ENCODE measurements at regions not wholly inside any gene's neighbourhood (a gene's known extent, or its start where the extent isn't known, plus 50 kb on each side); places are given as distances from the start of the nearest gene placed in this dataset.
A peak's percentile ranks its signal among the peaks of the same experiment; 100 is the strongest.

- Mint-ChIP-seq H3K36me3 (ENCODE audit: insufficient read depth) (no peaks in the 10 kb centered on the region), H3K4me1 (ENCODE audit: low read depth in 2 of 2) (peaks cover 6 to 7% of the 10 kb centered on the region in 2 donors), H3K9me3 (no peaks in the 10 kb centered on the region), H3K27ac (no peak overlapping the region), H3K27me3 (no peaks in the 10 kb centered on the region), H3K4me3 (no peak overlapping the region)
- ATAC-seq (replicated peaks) (peak; percentile 61), DNase-seq (no peak)
These were observed 89.2 kb upstream of the GLS start for GRCh38 chr2:190791347-190791975.

DNA sequence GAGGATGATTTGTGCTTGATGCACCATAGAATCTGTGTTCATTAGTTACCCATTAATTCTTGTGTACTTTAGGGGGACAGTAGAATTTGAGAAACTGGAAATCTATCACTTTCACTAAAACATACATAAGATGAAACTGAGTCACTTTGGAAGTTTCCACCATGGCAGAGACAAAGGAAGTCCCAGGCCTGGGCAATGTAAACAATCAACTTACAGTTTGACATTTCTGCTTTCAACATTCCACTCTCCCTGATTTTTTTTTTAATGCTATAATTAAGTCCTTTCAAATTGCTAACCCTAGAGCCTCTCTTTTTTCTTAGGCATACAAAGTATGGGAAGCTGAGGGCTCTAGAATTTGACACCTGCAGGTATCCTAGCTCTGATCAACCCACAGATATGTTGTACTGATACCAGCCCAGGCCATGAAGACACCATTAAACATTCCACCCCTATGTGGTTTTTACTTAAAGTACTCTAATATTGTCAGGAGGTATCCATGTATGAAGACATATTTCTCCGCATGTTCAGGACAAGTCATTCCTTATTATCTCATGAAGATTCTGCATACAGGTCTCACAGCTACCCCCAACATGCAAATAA, 88.5 kb upstream of the GLS start:
- Mint-ChIP-seq H3K36me3 (ENCODE audit: insufficient read depth) (no peaks in the 10 kb centered on the region), H3K9me3 (no peaks in the 10 kb centered on the region), H3K27ac (no peak overlapping the region), H3K4me1 (ENCODE audit: low read depth in 2 of 2) (peaks cover 6 to 7% of the 10 kb centered on the region in 2 donors), H3K27me3 (no peaks in the 10 kb centered on the region), H3K4me3 (no peak overlapping the region)
- DNase-seq, result no peak
- ATAC-seq (replicated peaks), result no peak

GRCh38 chr2:190792956-190793888, 87.4 kb upstream of the GLS start:
- no peaks in the 10 kb centered on the region for H3K27me3 Mint-ChIP-seq
- no peaks in the 10 kb centered on the region for H3K36me3 Mint-ChIP-seq (ENCODE audit: insufficient read depth)
- DNase-seq, result no peak
- H3K9me3 Mint-ChIP-seq, result no peaks in the 10 kb centered on the region
- no peak overlapping the region for H3K27ac Mint-ChIP-seq
- ATAC-seq (replicated peaks), result peak; percentile 81
- no peak overlapping the region for H3K4me3 Mint-ChIP-seq
- H3K4me1 Mint-ChIP-seq (ENCODE audit: low read depth in 2 of 2), result peaks cover 6 to 7% of the 10 kb centered on the region in 2 donors

DNA sequence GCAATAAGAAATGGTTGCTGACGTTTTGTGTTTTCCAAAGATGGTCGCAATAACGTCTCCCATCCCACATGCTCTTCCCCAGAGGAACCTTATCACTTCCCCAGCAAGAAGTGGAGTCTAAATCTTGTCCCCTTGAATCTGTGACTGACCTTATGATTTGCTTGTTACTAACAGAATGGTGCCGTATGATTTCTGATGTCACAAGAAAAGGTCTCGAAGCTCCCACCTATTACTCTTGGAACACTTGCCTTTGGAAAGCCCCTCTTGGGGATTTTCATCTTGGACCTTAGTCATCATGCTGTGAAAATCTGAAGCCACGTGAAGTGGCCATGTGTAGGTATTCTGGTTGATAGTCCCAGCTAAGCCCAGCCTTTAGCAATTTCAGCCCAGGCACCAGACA, 86.2 kb upstream of the GLS start:
- H3K27ac Mint-ChIP-seq, result no peak overlapping the region
- H3K4me3 Mint-ChIP-seq, result no peak overlapping the region
- ATAC-seq (replicated peaks) (no peak), DNase-seq (no peak)
- H3K9me3 Mint-ChIP-seq, result no peaks in the 10 kb centered on the region
- H3K27me3 Mint-ChIP-seq, result no peaks in the 10 kb centered on the region
- H3K4me1 Mint-ChIP-seq (ENCODE audit: low read depth in 2 of 2), result peaks cover 6 to 7% of the 10 kb centered on the region in 2 donors
- H3K36me3 Mint-ChIP-seq (ENCODE audit: insufficient read depth), result no peaks in the 10 kb centered on the region

DNA sequence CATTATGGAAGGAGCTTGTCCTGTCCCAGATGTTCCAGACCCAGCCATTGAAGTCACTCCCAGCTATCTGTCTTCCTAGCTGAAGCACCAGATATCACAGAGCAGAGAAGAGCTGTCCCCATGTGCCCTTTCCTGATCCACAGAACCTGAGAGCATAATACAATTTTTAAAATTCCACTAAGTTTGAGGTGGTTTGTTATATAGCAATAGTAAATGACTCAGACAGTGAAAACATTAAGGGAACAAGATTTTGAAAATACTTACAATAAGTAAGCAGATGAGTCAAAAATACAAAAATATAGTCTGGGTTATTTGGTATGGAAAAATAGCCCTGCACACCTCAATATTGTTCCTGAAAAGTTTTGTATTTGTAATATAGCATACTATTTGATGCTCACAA, 85.8 kb upstream of the GLS start:
- Mint-ChIP-seq H3K27me3 (no peaks in the 10 kb centered on the region), H3K4me3 (no peak overlapping the region), H3K4me1 (ENCODE audit: low read depth in 2 of 2) (peaks cover 6 to 7% of the 10 kb centered on the region in 2 donors), H3K9me3 (no peaks in the 10 kb centered on the region), H3K36me3 (ENCODE audit: insufficient read depth) (no peaks in the 10 kb centered on the region), H3K27ac (no peak overlapping the region)
- DNase-seq, result no peak
- ATAC-seq (replicated peaks), result no peak

DNA sequence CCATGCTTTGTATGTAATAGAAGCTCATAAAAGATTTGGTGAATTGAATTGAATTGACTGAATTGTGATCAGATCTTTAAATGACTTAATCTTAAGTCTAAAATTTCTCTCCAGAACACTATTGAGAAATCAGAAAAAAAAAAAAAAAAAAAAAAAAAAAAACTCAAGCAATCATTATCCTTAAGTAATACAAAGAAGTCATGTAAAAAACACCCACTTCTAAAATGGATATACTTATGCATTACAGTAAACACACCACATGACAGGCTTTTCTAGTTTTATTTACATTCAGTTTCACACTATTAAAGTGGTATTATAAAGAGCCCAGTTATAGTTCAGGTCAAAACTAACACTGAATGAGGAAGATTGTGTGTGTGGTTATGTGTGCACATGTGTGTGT, 84.9 kb upstream of the GLS start:
- DNase-seq (no peak), ATAC-seq (replicated peaks) (no peak)
- Mint-ChIP-seq H3K4me3 (no peak overlapping the region), H3K27me3 (no peaks in the 10 kb centered on the region), H3K36me3 (ENCODE audit: insufficient read depth) (no peaks in the 10 kb centered on the region), H3K9me3 (no peaks in the 10 kb centered on the region), H3K27ac (no peak overlapping the region), H3K4me1 (ENCODE audit: low read depth in 2 of 2) (peaks cover 6 to 7% of the 10 kb centered on the region in 2 donors)

GRCh38 chr2:190799999-190800398, 80.6 kb upstream of the GLS start:
- no peaks in the 10 kb centered on the region for H3K27me3 Mint-ChIP-seq
- no peak for ATAC-seq (replicated peaks)
- H3K27ac Mint-ChIP-seq, result no peak overlapping the region
- no peaks in the 10 kb centered on the region for H3K36me3 Mint-ChIP-seq (ENCODE audit: insufficient read depth)
- H3K4me1 Mint-ChIP-seq (ENCODE audit: low read depth in 2 of 2), result no peaks in the 10 kb centered on the region
- DNase-seq, result no peak
- H3K9me3 Mint-ChIP-seq, result no peaks in the 10 kb centered on the region
- no peak overlapping the region for H3K4me3 Mint-ChIP-seq

DNA sequence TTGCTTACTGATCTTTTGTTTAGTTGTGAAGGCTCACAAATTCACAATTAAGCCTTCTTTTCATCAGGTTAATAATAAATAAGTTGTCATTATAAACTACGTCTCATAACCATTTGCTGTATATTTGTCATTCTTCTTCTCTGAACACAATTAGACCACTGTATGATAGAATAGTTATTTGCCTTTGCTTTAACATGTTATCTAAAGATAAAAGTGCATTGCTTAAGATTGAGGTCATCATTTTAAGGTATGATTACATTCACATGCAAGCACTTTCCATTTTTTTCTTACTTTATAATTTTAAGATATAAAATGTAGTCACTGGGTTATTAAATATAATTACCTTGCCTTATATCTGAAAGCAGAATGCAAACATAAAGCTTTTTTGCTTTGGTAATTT, 80.1 kb upstream of the GLS start:
- H3K27ac Mint-ChIP-seq, result no peak overlapping the region
- H3K4me3 Mint-ChIP-seq, result no peak overlapping the region
- ATAC-seq (replicated peaks), result no peak
- H3K9me3 Mint-ChIP-seq, result no peaks in the 10 kb centered on the region
- H3K4me1 Mint-ChIP-seq (ENCODE audit: low read depth in 2 of 2), result no peaks in the 10 kb centered on the region
- H3K27me3 Mint-ChIP-seq, result no peaks in the 10 kb centered on the region
- H3K36me3 Mint-ChIP-seq (ENCODE audit: insufficient read depth), result no peaks in the 10 kb centered on the region
- no peak for DNase-seq

- DNase-seq (no peak), ATAC-seq (replicated peaks) (no peak)
- no peaks in the 10 kb centered on the region for H3K4me1 Mint-ChIP-seq (ENCODE audit: low read depth in 2 of 2)
- no peaks in the 10 kb centered on the region for H3K36me3 Mint-ChIP-seq (ENCODE audit: insufficient read depth)
- H3K27ac Mint-ChIP-seq, result no peak overlapping the region
- H3K27me3 Mint-ChIP-seq, result no peaks in the 10 kb centered on the region
- no peak overlapping the region for H3K4me3 Mint-ChIP-seq
- no peaks in the 10 kb centered on the region for H3K9me3 Mint-ChIP-seq
These were observed 78.5 kb upstream of the GLS start for GRCh38 chr2:190802129-190802528.

DNA sequence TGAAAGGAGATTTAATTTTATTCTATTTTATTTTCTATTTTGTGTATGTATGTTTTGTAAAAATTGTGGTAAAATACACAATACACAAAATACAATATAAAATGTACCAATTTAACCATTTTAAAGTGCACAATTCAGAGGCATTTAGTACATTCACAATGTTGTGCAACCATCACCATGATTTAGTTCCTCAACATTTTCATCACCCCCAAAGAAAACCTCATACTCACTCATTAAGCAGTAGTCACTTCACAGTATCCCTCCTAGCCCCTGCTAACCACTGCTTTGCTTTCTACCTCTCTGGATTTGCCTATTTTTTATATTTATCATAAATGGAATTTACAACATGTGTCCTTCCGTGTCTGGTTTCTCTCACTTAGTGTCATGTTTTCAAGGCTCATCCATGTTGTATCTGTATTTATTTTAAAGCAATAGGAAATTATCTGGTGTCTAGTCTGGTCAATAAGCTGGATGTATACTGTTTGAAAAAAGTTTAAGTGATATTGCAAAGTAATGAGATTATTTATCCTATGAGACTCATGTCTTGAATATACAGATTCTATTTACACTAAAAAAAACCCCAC, 77.9 kb upstream of the GLS start:
- Mint-ChIP-seq H3K27me3 (no peaks in the 10 kb centered on the region), H3K36me3 (ENCODE audit: insufficient read depth) (no peaks in the 10 kb centered on the region), H3K4me3 (no peak overlapping the region), H3K4me1 (ENCODE audit: low read depth in 2 of 2) (no peaks in the 10 kb centered on the region), H3K27ac (no peak overlapping the region), H3K9me3 (no peaks in the 10 kb centered on the region)
- ATAC-seq (replicated peaks), result no peak
- no peak for DNase-seq

DNA sequence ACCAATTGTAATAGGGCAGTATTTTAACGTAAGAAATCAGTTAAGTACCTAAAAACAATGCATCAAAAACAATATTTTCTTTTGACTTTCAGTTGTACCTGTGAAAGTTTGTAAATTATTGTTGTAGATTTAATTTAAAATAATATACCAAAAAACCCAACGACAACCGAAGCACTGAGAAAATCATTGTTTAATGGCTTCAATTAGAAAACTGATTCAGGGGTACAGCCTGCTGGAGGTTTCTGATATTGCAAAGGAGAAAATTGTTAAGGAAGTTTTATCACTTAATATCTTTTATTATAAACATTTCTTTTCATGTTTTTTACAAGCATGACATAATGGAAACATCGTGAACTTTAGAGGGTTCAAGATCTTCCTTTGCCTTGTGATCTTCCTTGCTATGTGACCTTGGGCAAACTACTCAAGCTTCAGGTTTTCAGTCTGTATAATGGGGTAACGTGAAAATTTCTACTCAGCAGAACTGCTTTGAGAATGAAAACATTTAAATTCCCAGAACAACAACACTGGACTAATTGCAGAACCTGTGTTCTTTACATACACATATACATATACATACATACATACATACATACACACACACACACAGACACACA, 76.3 kb upstream of the GLS start:
- DNase-seq (peak in 1 of 3 experiments; percentile 24), ATAC-seq (replicated peaks) (no peak)
- Mint-ChIP-seq H3K27me3 (no peaks in the 10 kb centered on the region), H3K27ac (no peak overlapping the region), H3K4me3 (no peak overlapping the region), H3K9me3 (no peaks in the 10 kb centered on the region), H3K4me1 (ENCODE audit: low read depth in 2 of 2) (no peaks in the 10 kb centered on the region), H3K36me3 (ENCODE audit: insufficient read depth) (no peaks in the 10 kb centered on the region)

- H3K36me3 Mint-ChIP-seq (ENCODE audit: insufficient read depth), result peaks cover 3% of the 10 kb centered on the region
- H3K27me3 Mint-ChIP-seq, result no peaks in the 10 kb centered on the region
- no peak for DNase-seq
- H3K4me1 Mint-ChIP-seq (ENCODE audit: low read depth in 2 of 2), result no peaks in the 10 kb centered on the region
- H3K27ac Mint-ChIP-seq, result no peak overlapping the region
- H3K9me3 Mint-ChIP-seq, result no peaks in the 10 kb centered on the region
- ATAC-seq (replicated peaks), result no peak
- H3K4me3 Mint-ChIP-seq, result no peak overlapping the region
These were observed 75.5 kb upstream of the GLS start for GRCh38 chr2:190805126-190805525.

GRCh38 chr2:190805843-190806242, 74.8 kb upstream of the GLS start:
- Mint-ChIP-seq H3K27ac (no peak overlapping the region), H3K36me3 (ENCODE audit: insufficient read depth) (peaks cover 3% of the 10 kb centered on the region), H3K27me3 (no peaks in the 10 kb centered on the region), H3K9me3 (no peaks in the 10 kb centered on the region), H3K4me3 (no peak overlapping the region), H3K4me1 (ENCODE audit: low read depth in 2 of 2) (no peaks in the 10 kb centered on the region)
- ATAC-seq (replicated peaks), result no peak
- no peak for DNase-seq
